Hepatocyte (in vitro differentiated cells): ENCODE measurements at regions not wholly inside any gene's neighbourhood (a gene's known extent, or its start where the extent isn't known, plus 50 kb on each side); places are given as distances from the start of the nearest gene placed in this dataset.

ENCODE experiments used
- DNase-seq: peaks from one replicate; pipeline ENCODE4 v3.0.0-alpha.2; 2016; ENCODE audit warnings: low spot score
- H2AFZ ChIP-seq: fragments of 200-600 bp; sonication (generic); 2 replicates; pipeline ENCODE4 v1.6.0; 2016; ENCODE audit warnings: antibody characterized with exemption, mild to moderate bottlenecking
- H3K27ac ChIP-seq: fragments of 200-600 bp; sonication (generic); 2 replicates; pipeline ENCODE4 v1.5.1; 2016; ENCODE audit warnings: mild to moderate bottlenecking
- H3K27me3 ChIP-seq: fragments of 200-600 bp; sonication (generic); 2 replicates; pipeline ENCODE4 v1.6.1; 2016
- H3K36me3 ChIP-seq: fragments of 200-600 bp; sonication (generic); replicated peaks from 2 replicates; pipeline ENCODE4 v1.5.1; 2016; ENCODE audit warnings: low read depth; ENCODE audit not compliant: insufficient read depth
- H3K4me1 ChIP-seq: fragments of 200-600 bp; sonication (generic); 2 replicates; pipeline ENCODE4 v1.5.1; 2016; ENCODE audit warnings: mild to moderate bottlenecking, moderate library complexity; ENCODE audit not compliant: insufficient read depth
- H3K4me2 ChIP-seq: fragments of 200-600 bp; sonication (generic); 2 replicates; pipeline ENCODE4 v1.6.0; 2016
- H3K4me3 ChIP-seq: fragments of 200-600 bp; sonication (generic); 2 replicates; pipeline ENCODE4 v1.5.1; 2016; ENCODE audit warnings: mild to moderate bottlenecking
- H3K79me2 ChIP-seq: fragments of 200-600 bp; sonication (generic); 2 replicates; pipeline ENCODE4 v1.6.0; 2017; ENCODE audit warnings: mild to moderate bottlenecking
- H3K9me2 ChIP-seq: fragments of 200-600 bp; sonication (generic); replicated peaks from 2 replicates; pipeline ENCODE4 v1.6.0; 2017; ENCODE audit warnings: mild to moderate bottlenecking; ENCODE audit not compliant: insufficient read depth
- H3K9me3 ChIP-seq: fragments of 200-600 bp; sonication (generic); 2 replicates; pipeline ENCODE4 v1.5.1; 2016; ENCODE audit warnings: low read depth, mild to moderate bottlenecking
- H4K20me1 ChIP-seq: fragments of 200-600 bp; sonication (generic); 2 replicates; pipeline ENCODE4 v1.6.0; 2016; ENCODE audit warnings: mild to moderate bottlenecking; ENCODE audit not compliant: insufficient read depth, poor library complexity, severe bottlenecking
- CTCF ChIP-seq: fragments of 200-600 bp; sonication (generic); IDR thresholded peaks from 2 replicates; pipeline ENCODE4 v1.5.1; 2016; ENCODE audit warnings: antibody characterized with exemption, mild to moderate bottlenecking; ENCODE audit not compliant: poor library complexity
- EZH2 ChIP-seq: fragments of 200-600 bp; sonication (generic); IDR thresholded peaks from 2 replicates; pipeline ENCODE4 v1.6.1; 2016; ENCODE audit warnings: antibody characterized with exemption, mild to moderate bottlenecking, borderline replicate concordance
- EZH2phosphoT487 ChIP-seq: fragments of 200-600 bp; sonication (generic); IDR thresholded peaks from one replicate; pipeline ENCODE4 v1.6.1; 2018; ENCODE audit warnings: antibody characterized with exemption, mild to moderate bottlenecking, low read depth, moderate library complexity; ENCODE audit not compliant: unreplicated experiment, severe bottlenecking
- WGBS: methylation state at CpG from one replicate; pipeline ENCODE4 v1.1.6; 2016; ENCODE audit warnings: low lambda C conversion rate; ENCODE audit errors: missing lambda C conversion rate; 5-methylcytosine and 5-hydroxymethylcytosine counted together

DNA sequence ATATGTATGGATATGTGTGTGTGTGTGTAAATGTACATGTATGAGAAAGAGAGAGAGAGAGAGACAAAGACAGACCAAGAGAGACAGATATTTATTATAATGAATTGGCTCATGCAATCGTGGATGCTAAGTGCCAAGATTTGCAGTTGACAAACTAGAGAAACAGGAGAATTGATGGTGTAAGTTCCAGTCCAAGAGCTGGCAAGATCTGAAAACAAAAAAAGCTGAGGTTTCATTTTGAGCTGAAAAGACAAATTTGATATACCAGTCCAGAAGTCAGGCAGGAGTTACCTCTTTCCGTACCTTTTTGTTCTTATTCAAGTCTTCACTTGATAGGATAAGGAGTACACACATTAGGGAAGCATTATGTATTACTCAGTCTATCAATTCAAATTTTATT is 157.8 kb downstream of the COPS8 start:
- DNase-seq = no peak
- Histone ChIP-seq H3K4me1 (no peaks in the 10 kb centered on the region), H3K27ac (no peak overlapping the region), H2AFZ (no peak overlapping the region), H3K79me2 (no peaks in the 10 kb centered on the region), H3K9me3 (no peaks in the 10 kb centered on the region), H3K4me3 (no peak overlapping the region), H3K4me2 (no peak overlapping the region), H3K36me3 (no peaks in the 10 kb centered on the region), H4K20me1 (no peaks in the 10 kb centered on the region), H3K27me3 (no peaks in the 10 kb centered on the region), H3K9me2 (no peaks in the 10 kb centered on the region)
- WGBS = 93% methylated on average over 2 of the region's 2 CpGs
- no peak for TF ChIP-seq EZH2
- no peak for TF ChIP-seq EZH2phosphoT487

DNA sequence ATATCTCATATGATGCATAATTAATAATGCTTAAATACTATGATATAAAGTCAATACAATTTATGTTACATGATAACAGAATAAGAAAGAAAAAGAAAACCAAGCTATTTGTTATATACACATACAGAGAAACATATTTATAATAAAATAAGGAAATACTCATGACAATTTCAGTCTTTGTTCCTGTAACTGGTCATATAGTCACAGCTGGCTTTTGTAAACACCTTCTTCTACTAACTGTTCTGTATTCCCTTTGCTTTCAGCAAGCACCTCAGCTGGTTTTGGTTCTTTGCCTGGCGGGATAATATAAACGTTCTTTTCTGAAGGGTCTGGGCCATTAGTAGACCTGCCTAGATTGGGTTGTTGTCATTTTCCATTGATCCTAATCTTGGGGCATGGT is 158.5 kb downstream of the COPS8 start:
- TF ChIP-seq EZH2 = no peak
- no peak for TF ChIP-seq CTCF
- TF ChIP-seq EZH2phosphoT487 = no peak
- Histone ChIP-seq H2AFZ (no peak overlapping the region), H3K4me1 (no peaks in the 10 kb centered on the region), H3K9me3 (no peaks in the 10 kb centered on the region), H3K79me2 (no peaks in the 10 kb centered on the region), H4K20me1 (no peaks in the 10 kb centered on the region), H3K4me3 (no peak overlapping the region), H3K36me3 (no peaks in the 10 kb centered on the region), H3K4me2 (no peak overlapping the region), H3K27ac (peak overlapping the region; percentile 20), H3K9me2 (no peaks in the 10 kb centered on the region), H3K27me3 (no peaks in the 10 kb centered on the region)
- WGBS = 64% methylated on average over 2 of the region's 2 CpGs
- no peak for DNase-seq

DNA sequence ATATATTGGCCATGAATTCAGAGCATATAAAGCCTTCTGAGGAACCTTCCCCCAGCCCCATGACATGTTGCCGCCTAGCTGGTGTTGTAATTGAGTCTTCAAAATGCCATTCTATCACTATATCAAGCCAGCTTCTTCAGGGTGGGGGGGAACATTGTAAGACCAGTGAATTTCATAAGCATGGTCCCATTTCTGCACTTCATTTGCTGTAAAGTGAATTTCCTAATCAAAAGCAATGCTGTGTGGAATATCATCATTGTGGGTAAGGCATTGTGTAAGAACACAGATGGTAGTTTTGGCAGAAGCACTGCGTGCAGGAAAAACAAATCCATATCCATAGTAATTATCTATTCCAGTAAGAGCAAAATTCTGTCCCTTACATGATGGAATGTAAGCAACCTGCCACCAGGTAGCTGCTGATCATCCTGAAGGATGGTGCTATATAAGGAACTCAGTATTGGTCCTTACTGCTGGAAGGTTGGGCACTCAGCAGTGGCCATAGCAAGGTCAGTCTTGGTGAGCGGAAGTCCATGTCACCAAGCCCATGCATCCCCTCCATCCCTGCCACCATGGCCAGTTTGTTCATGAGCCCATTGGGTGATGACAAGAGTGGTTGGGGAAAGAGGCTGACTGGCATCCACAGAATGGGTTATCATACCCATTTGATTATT is 159.4 kb downstream of the COPS8 start:
- DNase-seq = no peak
- Histone ChIP-seq H3K27me3 (no peaks in the 10 kb centered on the region), H2AFZ (no peak overlapping the region), H4K20me1 (no peaks in the 10 kb centered on the region), H3K9me3 (no peaks in the 10 kb centered on the region), H3K79me2 (no peaks in the 10 kb centered on the region), H3K4me2 (no peak overlapping the region), H3K27ac (peak overlapping the region; percentile 20), H3K36me3 (no peaks in the 10 kb centered on the region), H3K4me1 (no peaks in the 10 kb centered on the region), H3K9me2 (no peaks in the 10 kb centered on the region), H3K4me3 (no peak overlapping the region)
- 87% methylated on average over 3 of the region's 3 CpGs for WGBS
- TF ChIP-seq EZH2phosphoT487 = no peak
- TF ChIP-seq EZH2 = no peak
- TF ChIP-seq CTCF = no peak

- H3K4me3 ChIP-seq = no peak overlapping the region
- H3K27me3 ChIP-seq = no peaks in the 10 kb centered on the region
- H3K4me2 ChIP-seq = no peak overlapping the region
- peaks cover 4% of the 10 kb centered on the region for H3K4me1 ChIP-seq
- no peaks in the 10 kb centered on the region for H3K9me2 ChIP-seq
- DNase-seq = no peak
- H3K27ac ChIP-seq = no peak overlapping the region
- no peak overlapping the region for H2AFZ ChIP-seq
- no peaks in the 10 kb centered on the region for H3K79me2 ChIP-seq
- TF ChIP-seq CTCF (no peak), EZH2phosphoT487 (no peak), EZH2 (no peak)
- H4K20me1 ChIP-seq = no peaks in the 10 kb centered on the region
- 76% methylated on average over 3 of the region's 3 CpGs for WGBS
- no peaks in the 10 kb centered on the region for H3K36me3 ChIP-seq
- H3K9me3 ChIP-seq = no peaks in the 10 kb centered on the region
Observed at GRCh38 chr2:237250599-237250998, 163.4 kb downstream of the COL6A3 start.
